ENCODE measurements at regions not wholly inside any gene's neighbourhood (a gene's known extent, or its start where the extent isn't known, plus 50 kb on each side); places are given as distances from the start of the nearest gene placed in this dataset.

DNA sequence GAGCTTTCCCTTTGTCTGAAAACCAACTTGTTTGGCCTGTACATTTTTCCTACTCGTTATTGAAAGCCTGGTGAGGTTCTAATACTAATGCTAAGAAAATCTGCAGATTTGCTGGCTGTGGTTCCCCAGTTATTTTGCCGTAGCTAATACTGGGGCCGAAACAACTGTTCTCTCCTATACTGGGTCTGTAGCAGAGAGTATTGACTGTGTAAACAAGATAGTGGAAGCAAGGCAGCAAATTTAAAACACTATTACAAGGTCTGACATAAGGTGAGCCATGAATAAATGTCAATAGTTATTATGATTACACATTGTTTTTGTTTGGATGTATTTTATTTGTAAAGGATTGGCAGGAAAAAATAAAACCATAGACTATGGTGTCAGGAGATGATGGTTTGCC is 1244.0 kb downstream of the AACS start:
- TF ChIP-seq, protein P1, sequence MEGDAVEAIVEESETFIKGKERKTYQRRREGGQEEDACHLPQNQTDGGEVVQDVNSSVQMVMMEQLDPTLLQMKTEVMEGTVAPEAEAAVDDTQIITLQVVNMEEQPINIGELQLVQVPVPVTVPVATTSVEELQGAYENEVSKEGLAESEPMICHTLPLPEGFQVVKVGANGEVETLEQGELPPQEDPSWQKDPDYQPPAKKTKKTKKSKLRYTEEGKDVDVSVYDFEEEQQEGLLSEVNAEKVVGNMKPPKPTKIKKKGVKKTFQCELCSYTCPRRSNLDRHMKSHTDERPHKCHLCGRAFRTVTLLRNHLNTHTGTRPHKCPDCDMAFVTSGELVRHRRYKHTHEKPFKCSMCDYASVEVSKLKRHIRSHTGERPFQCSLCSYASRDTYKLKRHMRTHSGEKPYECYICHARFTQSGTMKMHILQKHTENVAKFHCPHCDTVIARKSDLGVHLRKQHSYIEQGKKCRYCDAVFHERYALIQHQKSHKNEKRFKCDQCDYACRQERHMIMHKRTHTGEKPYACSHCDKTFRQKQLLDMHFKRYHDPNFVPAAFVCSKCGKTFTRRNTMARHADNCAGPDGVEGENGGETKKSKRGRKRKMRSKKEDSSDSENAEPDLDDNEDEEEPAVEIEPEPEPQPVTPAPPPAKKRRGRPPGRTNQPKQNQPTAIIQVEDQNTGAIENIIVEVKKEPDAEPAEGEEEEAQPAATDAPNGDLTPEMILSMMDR (IDR thresholded peaks at IDR 0.05) = no peak
- TF ChIP-seq POLR2AphosphoS5 (IDR thresholded peaks at IDR 0.05) = no peak
- TF ChIP-seq POLR2A (IDR thresholded peaks at IDR 0.05) = no peak

Measured in stomach (tissue), 4 donors.